ENCODE measurements at regions not wholly inside any gene's neighbourhood (a gene's known extent, or its start where the extent isn't known, plus 50 kb on each side); places are given as distances from the start of the nearest gene placed in this dataset.

- Histone ChIP-seq H3K79me2 (ENCODE audit: control insufficient read depth, insufficient read depth, low read length) (no peaks in the 10 kb centered on the region), H3K27ac (ENCODE audit: control insufficient read depth, insufficient read depth, low read length) (no peak overlapping the region), H3K9ac (ENCODE audit: control insufficient read depth, extremely low read depth, insufficient read depth, low read length) (no peak overlapping the region), H3K9me1 (ENCODE audit: control insufficient read depth, extremely low read depth, insufficient read depth, low read length) (no peaks in the 10 kb centered on the region), H2AFZ (ENCODE audit: control insufficient read depth, low read length) (no peak overlapping the region), H3K4me1 (ENCODE audit: control insufficient read depth, extremely low read depth, insufficient read depth, low read length) (no peaks in the 10 kb centered on the region), H3K4me3 (ENCODE audit: control insufficient read depth in 2 of 3, extremely low read depth in 1 of 3, insufficient read depth in 2 of 3, low read depth in 1 of 3, low read length in 3 of 3) (no peak overlapping the region), H3K27me3 (ENCODE audit: control insufficient read depth, extremely low read depth, insufficient read depth, low read length) (no peaks in the 10 kb centered on the region), H4K20me1 (ENCODE audit: control insufficient read depth, extremely low read depth, insufficient read depth, low read length) (no peaks in the 10 kb centered on the region), H3K9me3 (ENCODE audit: control insufficient read depth, low read depth, low read length) (no peaks in the 10 kb centered on the region), H3K4me2 (ENCODE audit: control insufficient read depth, extremely low read depth, insufficient read depth, low read depth, low read length) (no peak overlapping the region), H3K36me3 (ENCODE audit: control insufficient read depth in 2 of 2, extremely low read depth in 1 of 2, insufficient read depth in 2 of 2, low read length in 2 of 2) (no peaks in the 10 kb centered on the region)
- DNase-seq (ENCODE audit: low read depth, low spot score) (no peak), FAIRE-seq (no peak)
- TF ChIP-seq EZH2 (IDR thresholded peaks at IDR 0.05; ENCODE audit: low read length): no peak
- TF ChIP-seq CTCF (optimal IDR thresholded peaks at IDR 0.05 in 1 of 3, IDR thresholded peaks at IDR 0.05 in 1 of 3, conservative IDR thresholded peaks at IDR 0.05 in 1 of 3; ENCODE audit: extremely low read depth in 1 of 3, insufficient read depth in 2 of 3, low read length in 3 of 3): no peak
- dilution Hi-C loops (cut with MboI; ENCODE audit: extremely low pct_ligation_motif_present, low sequenced_read_pairs): no loop called here
Observed at GRCh38 chr13:40375489-40376171, 290.8 kb downstream of the FOXO1 start.

DNA sequence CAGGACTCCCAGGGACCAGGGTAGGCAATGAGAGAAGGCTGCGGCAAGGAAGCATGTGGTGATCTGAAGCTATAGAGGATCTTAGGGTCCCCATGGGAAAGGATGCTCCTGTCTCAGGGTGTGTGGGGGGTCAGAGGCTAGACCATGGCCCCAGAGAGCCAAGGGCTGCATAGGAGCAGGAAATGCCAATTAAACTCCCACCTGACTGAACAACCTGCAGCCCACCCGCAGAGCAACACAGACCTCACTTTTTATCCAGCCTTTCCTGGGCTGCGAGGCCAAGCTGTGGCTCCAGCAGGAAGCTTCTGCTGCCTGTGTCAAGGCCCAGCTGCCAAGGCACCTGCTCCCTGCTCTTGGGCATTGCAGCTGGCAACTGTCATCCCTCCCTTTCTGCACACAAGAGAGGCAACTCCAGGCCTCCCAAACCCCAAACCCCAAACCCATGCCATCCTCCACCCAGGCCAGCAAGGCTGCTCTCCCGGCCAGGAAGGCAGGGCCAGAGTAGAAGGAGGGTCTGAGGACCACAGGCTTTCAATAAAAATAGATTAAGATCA lies 290.1 kb downstream of the FOXO1 start:
- Histone ChIP-seq H3K36me3 (ENCODE audit: control insufficient read depth in 2 of 2, extremely low read depth in 1 of 2, insufficient read depth in 2 of 2, low read length in 2 of 2) (no peaks in the 10 kb centered on the region), H2AFZ (ENCODE audit: control insufficient read depth, low read length) (no peak overlapping the region), H3K9me3 (ENCODE audit: control insufficient read depth, low read depth, low read length) (no peaks in the 10 kb centered on the region), H4K20me1 (ENCODE audit: control insufficient read depth, extremely low read depth, insufficient read depth, low read length) (no peaks in the 10 kb centered on the region), H3K9ac (ENCODE audit: control insufficient read depth, extremely low read depth, insufficient read depth, low read length) (no peak overlapping the region), H3K4me3 (ENCODE audit: control insufficient read depth in 2 of 3, extremely low read depth in 1 of 3, insufficient read depth in 2 of 3, low read depth in 1 of 3, low read length in 3 of 3) (no peak overlapping the region), H3K4me2 (ENCODE audit: control insufficient read depth, extremely low read depth, insufficient read depth, low read depth, low read length) (no peak overlapping the region), H3K79me2 (ENCODE audit: control insufficient read depth, insufficient read depth, low read length) (no peaks in the 10 kb centered on the region), H3K27ac (ENCODE audit: control insufficient read depth, insufficient read depth, low read length) (no peak overlapping the region), H3K27me3 (ENCODE audit: control insufficient read depth, extremely low read depth, insufficient read depth, low read length) (no peaks in the 10 kb centered on the region), H3K9me1 (ENCODE audit: control insufficient read depth, extremely low read depth, insufficient read depth, low read length) (no peaks in the 10 kb centered on the region), H3K4me1 (ENCODE audit: control insufficient read depth, extremely low read depth, insufficient read depth, low read length) (no peaks in the 10 kb centered on the region)
- TF ChIP-seq EZH2 (IDR thresholded peaks at IDR 0.05; ENCODE audit: low read length): no peak
- no peak for TF ChIP-seq CTCF (optimal IDR thresholded peaks at IDR 0.05 in 1 of 3, IDR thresholded peaks at IDR 0.05 in 1 of 3, conservative IDR thresholded peaks at IDR 0.05 in 1 of 3; ENCODE audit: extremely low read depth in 1 of 3, insufficient read depth in 2 of 3, low read length in 3 of 3)
- dilution Hi-C loops (cut with MboI; ENCODE audit: extremely low pct_ligation_motif_present, low sequenced_read_pairs): no loop called here
- no peak for FAIRE-seq
- DNase-seq (ENCODE audit: low read depth, low spot score): no peak

Data from keratinocyte (primary cell).